ENCODE measurements at regions not wholly inside any gene's neighbourhood (a gene's known extent, or its start where the extent isn't known, plus 50 kb on each side); places are given as distances from the start of the nearest gene placed in this dataset.

GRCh38 chr13:73462241-73462640 lies 403.4 kb downstream of the KLF5 start:
- H3K4me3 ChIP-seq (ENCODE audit: low read depth, low read length) = no peak overlapping the region
- TF ChIP-seq CTCF (IDR thresholded peaks at IDR 0.05; ENCODE audit: borderline replicate concordance, insufficient read depth, low read depth, low read length) = no peak

- TF ChIP-seq CTCF (IDR thresholded peaks at IDR 0.05; ENCODE audit: borderline replicate concordance, insufficient read depth, low read depth, low read length) = no peak
Measured at GRCh38 chr13:73451221-73452029, 392.6 kb downstream of the KLF5 start.

GRCh38 chr13:73450583-73450982 lies 391.8 kb downstream of the KLF5 start:
- TF ChIP-seq CTCF (IDR thresholded peaks at IDR 0.05; ENCODE audit: borderline replicate concordance, insufficient read depth, low read depth, low read length) = no peak
- no peak overlapping the region for H3K4me3 ChIP-seq (ENCODE audit: low read depth, low read length)

More at GRCh38 chr13:73451221-73452029, 392.6 kb downstream of the KLF5 start:
- H3K4me3 ChIP-seq (ENCODE audit: low read depth, low read length) = no peak overlapping the region

- no peak for TF ChIP-seq CTCF (IDR thresholded peaks at IDR 0.05; ENCODE audit: borderline replicate concordance, insufficient read depth, low read depth, low read length)
- no peak overlapping the region for H3K4me3 ChIP-seq (ENCODE audit: low read depth, low read length)
Measured at GRCh38 chr13:73449252-73449651, 390.4 kb downstream of the KLF5 start.

GRCh38 chr13:73440296-73440895 lies 381.6 kb downstream of the KLF5 start:
- H3K4me3 ChIP-seq (ENCODE audit: low read depth, low read length) = no peak overlapping the region
- TF ChIP-seq CTCF (IDR thresholded peaks at IDR 0.05; ENCODE audit: borderline replicate concordance, insufficient read depth, low read depth, low read length) = no peak

GRCh38 chr13:73433890-73434289 lies 375.1 kb downstream of the KLF5 start:
- H3K4me3 ChIP-seq (ENCODE audit: low read depth, low read length) = no peak overlapping the region
- no peak for TF ChIP-seq CTCF (IDR thresholded peaks at IDR 0.05; ENCODE audit: borderline replicate concordance, insufficient read depth, low read depth, low read length)

GRCh38 chr13:73433458-73433857 lies 374.7 kb downstream of the KLF5 start:
- no peak for TF ChIP-seq CTCF (IDR thresholded peaks at IDR 0.05; ENCODE audit: borderline replicate concordance, insufficient read depth, low read depth, low read length)
- H3K4me3 ChIP-seq (ENCODE audit: low read depth, low read length) = no peak overlapping the region

All from GM12875 (cell line).